Astrocyte (in vitro differentiated cells and primary cell): ENCODE measurements at regions not wholly inside any gene's neighbourhood (a gene's known extent, or its start where the extent isn't known, plus 50 kb on each side); places are given as distances from the start of the nearest gene placed in this dataset.

Experiments
- CTCF ChIP-seq: IDR thresholded peaks from 2 replicates; pipeline ENCODE4 v1.5.1; 2011; ENCODE audit warnings: low read depth, mild to moderate bottlenecking, inconsistent platforms, low read length, moderate library complexity; ENCODE audit not compliant: insufficient read depth
- EZH2 ChIP-seq: IDR thresholded peaks from 2 replicates; pipeline ENCODE4 v1.6.1; 2012; ENCODE audit warnings: mild to moderate bottlenecking, low read length, inconsistent platforms; ENCODE audit not compliant: insufficient read depth

DNA sequence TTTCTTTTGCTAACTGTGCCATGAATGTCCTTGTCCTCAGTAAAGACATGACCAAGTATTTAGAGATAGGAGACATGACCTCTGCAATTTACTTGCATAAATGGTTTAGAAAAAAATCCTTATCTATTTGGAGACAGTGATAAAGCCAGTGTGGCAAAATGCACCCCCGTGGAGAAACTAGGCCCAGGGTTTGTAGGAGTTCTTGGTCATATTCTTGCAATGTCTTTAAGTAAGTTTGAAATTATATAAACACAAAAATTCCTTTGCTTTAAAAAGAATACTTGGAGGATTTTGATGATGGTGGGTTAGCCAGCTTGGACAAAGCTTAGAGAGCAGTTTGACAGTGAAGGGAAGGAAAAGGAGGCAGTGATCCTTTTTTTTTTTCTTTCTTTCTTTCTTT lies 101.9 kb upstream of the SLC45A1 start:
- TF ChIP-seq CTCF, result no peak
- TF ChIP-seq EZH2, result no peak
